NCI-H82 treated with DMSO at 0.1 percent for 48 hours (cell line): ENCODE measurements at regions not wholly inside any gene's neighbourhood (a gene's known extent, or its start where the extent isn't known, plus 50 kb on each side); places are given as distances from the start of the nearest gene placed in this dataset.
"Not testable (repeated sequence)": the region's sequence is repeated elsewhere in the genome, so short reads cannot be mapped to it uniquely, and the experiment has no call there.

ENCODE experiments used
- DNase-seq: peaks from one replicate; lab custom pipeline; 2025; ENCODE audit not compliant: unreplicated experiment; lab: John Stamatoyannopoulos, UW

GRCh38 chr3:18086078-18086477 is 339.1 kb downstream of the SATB1 start:
- DNase-seq: no peak

GRCh38 chr3:18085429-18085828 is 339.7 kb downstream of the SATB1 start:
- DNase-seq: no peak

- not testable (repeated sequence) for DNase-seq
Measured at GRCh38 chr3:18083273-18083590, 340.8 kb upstream of the TBC1D5 start.

GRCh38 chr3:18082551-18083272 is 340.3 kb upstream of the TBC1D5 start:
- no peak for DNase-seq

GRCh38 chr3:18080198-18080689 is 337.8 kb upstream of the TBC1D5 start:
- no peak for DNase-seq

GRCh38 chr3:18079739-18080138 is 337.3 kb upstream of the TBC1D5 start:
- DNase-seq: no peak

- no peak for DNase-seq
Measured at GRCh38 chr3:18079062-18079461, 336.6 kb upstream of the TBC1D5 start.

GRCh38 chr3:18077128-18077840 is 334.9 kb upstream of the TBC1D5 start:
- DNase-seq: no peak

- no peak for DNase-seq
Measured at GRCh38 chr3:18076301-18076700, 333.9 kb upstream of the TBC1D5 start.

GRCh38 chr3:18075799-18076198 is 333.4 kb upstream of the TBC1D5 start:
- DNase-seq: no peak

GRCh38 chr3:18071833-18072232 is 329.4 kb upstream of the TBC1D5 start:
- DNase-seq: no peak

- no peak for DNase-seq
Measured at GRCh38 chr3:18070944-18071343, 328.5 kb upstream of the TBC1D5 start.

- DNase-seq: no peak
Measured at GRCh38 chr3:18070231-18070630, 327.8 kb upstream of the TBC1D5 start.

GRCh38 chr3:18069568-18069967 is 327.1 kb upstream of the TBC1D5 start:
- no peak for DNase-seq

- no peak for DNase-seq
Measured at GRCh38 chr3:18066899-18067582, 324.6 kb upstream of the TBC1D5 start.

- no peak for DNase-seq
Measured at GRCh38 chr3:18064586-18064985, 322.2 kb upstream of the TBC1D5 start.

GRCh38 chr3:18062657-18063025 is 320.2 kb upstream of the TBC1D5 start:
- DNase-seq: no peak

GRCh38 chr3:18061737-18062656 is 319.6 kb upstream of the TBC1D5 start:
- no peak for DNase-seq

GRCh38 chr3:18058666-18059065 is 316.2 kb upstream of the TBC1D5 start:
- DNase-seq: no peak

GRCh38 chr3:18057471-18058091 is 315.1 kb upstream of the TBC1D5 start:
- no peak for DNase-seq

GRCh38 chr3:18054625-18055024 is 312.2 kb upstream of the TBC1D5 start:
- no peak for DNase-seq
